ENCODE measurements at regions not wholly inside any gene's neighbourhood (a gene's known extent, or its start where the extent isn't known, plus 50 kb on each side); places are given as distances from the start of the nearest gene placed in this dataset.
"Not testable (repeated sequence)": the region's sequence is repeated elsewhere in the genome, so short reads cannot be mapped to it uniquely, and the experiment has no call there.

DNA sequence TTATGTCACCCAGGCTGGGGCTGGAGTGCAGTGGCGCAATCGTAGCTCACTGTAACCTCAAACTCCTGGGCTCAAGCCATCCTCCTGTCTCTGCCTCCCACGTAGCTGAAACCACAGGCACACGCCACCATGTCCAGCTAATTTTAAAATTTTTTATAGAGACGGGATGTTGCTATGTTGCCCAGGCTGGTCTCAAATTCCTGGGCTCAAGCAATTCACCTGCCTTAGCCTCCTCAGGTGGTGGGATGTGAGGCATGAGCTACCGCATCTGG, 123.2 kb upstream of the PARD3 start:
- H3K4me1 ChIP-seq (ENCODE audit: control insufficient read depth in 3 of 3, insufficient read depth in 2 of 3, low read depth in 1 of 3, low read length in 2 of 3): no peaks in the 10 kb centered on the region
- no peaks in the 10 kb centered on the region for H3K9me3 ChIP-seq (ENCODE audit: control insufficient read depth in 2 of 2, insufficient read depth in 1 of 2, low read depth in 1 of 2, low read length in 1 of 2)
- H3K4me3 ChIP-seq (ENCODE audit: low read depth in 1 of 3, low read length in 3 of 3): no peak overlapping the region
- FAIRE-seq (no peak), DNase-seq (no peak)
- 89 to 92% (median 92%) methylated on average over 6 of the region's 6 CpGs for WGBS, 3 donors
- no peaks in the 10 kb centered on the region for H3K36me3 ChIP-seq (ENCODE audit: control insufficient read depth in 3 of 3, insufficient read depth in 2 of 3, low read depth in 1 of 3, low read length in 3 of 3)
- H3K27me3 ChIP-seq (ENCODE audit: control insufficient read depth in 3 of 3, insufficient read depth in 3 of 3, low read length in 3 of 3): no peaks in the 10 kb centered on the region
- no peak overlapping the region for H3K27ac ChIP-seq (ENCODE audit: low read depth in 1 of 3, low read length in 2 of 3)

DNA sequence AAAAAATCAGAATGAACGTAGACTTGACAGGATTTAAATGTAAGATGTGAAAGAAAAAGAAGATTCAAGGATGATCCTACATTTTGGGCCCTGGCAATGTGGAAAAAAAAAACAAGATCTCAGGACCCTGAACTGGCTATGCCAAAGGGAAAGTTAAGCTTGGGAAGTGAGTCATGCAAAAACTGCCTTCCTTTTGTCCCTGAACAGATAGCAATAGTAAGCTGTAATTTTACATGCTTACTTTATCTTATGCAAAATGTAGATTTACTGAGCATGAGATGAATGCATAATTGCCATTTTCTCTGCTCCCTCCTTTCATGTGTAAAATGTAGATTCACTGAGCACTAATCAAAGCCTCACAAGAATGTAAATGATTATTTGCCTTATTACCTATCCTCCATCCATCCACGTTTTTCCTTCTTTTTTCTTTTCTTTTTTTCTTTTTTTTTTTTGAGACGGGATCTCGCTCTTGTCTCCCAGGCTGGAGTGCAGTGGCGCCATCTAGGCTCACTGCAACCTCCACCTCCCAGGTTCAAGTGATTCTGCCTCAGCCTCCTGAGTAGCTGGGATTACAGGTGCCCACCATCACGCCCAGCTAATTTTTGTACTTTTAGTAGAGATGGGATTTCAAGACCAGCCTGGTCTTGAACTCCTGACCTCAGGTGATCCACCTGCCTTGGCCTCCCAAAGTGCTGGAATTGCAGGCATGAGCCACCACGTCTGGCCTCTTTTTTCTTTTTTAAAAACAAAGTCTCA, 122.7 kb upstream of the PARD3 start:
- H3K27me3 ChIP-seq (ENCODE audit: control insufficient read depth in 3 of 3, insufficient read depth in 3 of 3, low read length in 3 of 3); H3K36me3 ChIP-seq (ENCODE audit: control insufficient read depth in 3 of 3, insufficient read depth in 2 of 3, low read depth in 1 of 3, low read length in 3 of 3); H3K4me1 ChIP-seq (ENCODE audit: control insufficient read depth in 3 of 3, insufficient read depth in 2 of 3, low read depth in 1 of 3, low read length in 2 of 3); FAIRE-seq; H3K27ac ChIP-seq (ENCODE audit: low read depth in 1 of 3, low read length in 2 of 3); DNase-seq; H3K4me3 ChIP-seq (ENCODE audit: low read depth in 1 of 3, low read length in 3 of 3); H3K9me3 ChIP-seq (ENCODE audit: control insufficient read depth in 2 of 2, insufficient read depth in 1 of 2, low read depth in 1 of 2, low read length in 1 of 2): not testable (repeated sequence)
- WGBS, 3 donors: 33 to 47% (median 41%) methylated on average over 7 of the region's 7 CpGs

DNA sequence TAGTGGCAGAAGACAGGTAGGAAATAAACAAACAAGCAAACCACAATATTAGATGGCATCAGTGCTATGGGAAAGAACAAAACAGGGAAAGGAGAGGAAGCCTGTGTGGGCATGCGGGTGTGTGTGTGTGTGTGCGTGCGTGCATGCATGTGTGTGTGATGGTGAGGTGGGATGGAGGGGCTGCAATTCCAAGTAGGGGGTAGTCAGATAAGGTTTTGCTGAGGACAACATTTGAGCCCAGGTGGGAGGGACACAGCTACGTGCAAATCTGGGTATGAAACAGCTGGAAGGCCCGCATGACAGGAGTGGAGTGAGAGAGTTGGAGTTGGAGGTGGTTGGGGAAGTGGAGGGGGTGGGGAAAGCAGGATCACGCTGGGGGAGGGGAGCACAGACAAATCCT, 121.0 kb upstream of the PARD3 start:
- Histone ChIP-seq H3K36me3 (ENCODE audit: control insufficient read depth in 3 of 3, insufficient read depth in 2 of 3, low read depth in 1 of 3, low read length in 3 of 3) (no peaks in the 10 kb centered on the region), H3K4me1 (ENCODE audit: control insufficient read depth in 3 of 3, insufficient read depth in 2 of 3, low read depth in 1 of 3, low read length in 2 of 3) (no peaks in the 10 kb centered on the region), H3K27me3 (ENCODE audit: control insufficient read depth in 3 of 3, insufficient read depth in 3 of 3, low read length in 3 of 3) (no peaks in the 10 kb centered on the region), H3K9me3 (ENCODE audit: control insufficient read depth in 2 of 2, insufficient read depth in 1 of 2, low read depth in 1 of 2, low read length in 1 of 2) (no peaks in the 10 kb centered on the region), H3K4me3 (ENCODE audit: low read depth in 1 of 3, low read length in 3 of 3) (no peak overlapping the region), H3K27ac (ENCODE audit: low read depth in 1 of 3, low read length in 2 of 3) (no peak overlapping the region)
- 78 to 87% (median 85%) methylated on average over 6 of the region's 6 CpGs for WGBS, 3 donors
- DNase-seq (no peak), FAIRE-seq (no peak)

DNA sequence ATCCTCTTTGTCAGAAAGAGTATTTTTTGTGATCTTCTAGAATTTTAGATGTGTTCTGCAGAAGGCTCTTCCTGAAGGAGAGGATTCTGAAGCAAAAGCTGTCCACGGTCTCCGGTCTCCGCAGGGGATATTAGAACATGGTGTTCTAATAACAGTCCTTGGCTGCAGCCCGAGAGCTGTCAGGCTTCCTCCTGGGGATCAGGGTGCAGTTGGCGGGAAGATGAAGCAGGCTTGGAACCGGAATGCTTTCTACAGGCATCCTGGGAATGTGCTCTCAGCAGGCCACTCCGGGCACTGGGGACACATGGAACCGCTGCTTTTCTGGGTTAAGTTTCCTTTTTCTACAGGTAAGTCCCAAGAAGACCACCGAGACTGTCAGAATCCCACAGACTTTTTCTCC, 118.6 kb upstream of the PARD3 start:
- Histone ChIP-seq H3K36me3 (ENCODE audit: control insufficient read depth in 3 of 3, insufficient read depth in 2 of 3, low read depth in 1 of 3, low read length in 3 of 3) (no peaks in the 10 kb centered on the region), H3K27ac (ENCODE audit: low read depth in 1 of 3, low read length in 2 of 3) (no peak overlapping the region), H3K4me1 (ENCODE audit: control insufficient read depth in 3 of 3, insufficient read depth in 2 of 3, low read depth in 1 of 3, low read length in 2 of 3) (no peaks in the 10 kb centered on the region), H3K4me3 (ENCODE audit: low read depth in 1 of 3, low read length in 3 of 3) (no peak overlapping the region), H3K27me3 (ENCODE audit: control insufficient read depth in 3 of 3, insufficient read depth in 3 of 3, low read length in 3 of 3) (no peaks in the 10 kb centered on the region), H3K9me3 (ENCODE audit: control insufficient read depth in 2 of 2, insufficient read depth in 1 of 2, low read depth in 1 of 2, low read length in 1 of 2) (no peaks in the 10 kb centered on the region)
- DNase-seq: no peak
- 58 to 68% (median 62%) methylated on average over 9 of the region's 9 CpGs for whole genome bisulfite sequencing, 3 donors
- FAIRE-seq: no peak

DNA sequence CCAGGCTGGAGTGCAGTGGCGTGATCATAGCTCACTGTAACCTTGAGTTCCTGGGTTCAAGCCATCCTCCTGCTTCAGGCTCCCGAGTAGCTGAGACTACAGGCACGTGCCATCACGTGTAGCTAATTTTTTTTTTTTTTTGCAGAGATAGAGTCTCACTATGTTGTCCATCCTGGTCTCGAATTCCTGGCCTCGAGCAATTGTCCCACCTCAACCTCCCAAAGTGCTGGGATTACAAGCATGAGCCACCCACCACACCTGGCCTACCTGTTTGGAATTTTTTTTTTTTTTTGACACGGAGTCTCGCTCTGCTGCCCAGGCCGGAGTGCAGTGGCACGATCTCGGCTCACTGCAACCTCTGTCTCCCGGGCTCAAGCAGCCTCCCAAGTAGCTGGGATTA, 117.1 kb upstream of the PARD3 start:
- Histone ChIP-seq H3K27ac (ENCODE audit: low read depth in 1 of 3, low read length in 2 of 3) (no peak overlapping the region), H3K4me3 (ENCODE audit: low read depth in 1 of 3, low read length in 3 of 3) (no peak overlapping the region), H3K27me3 (ENCODE audit: control insufficient read depth in 3 of 3, insufficient read depth in 3 of 3, low read length in 3 of 3) (no peaks in the 10 kb centered on the region), H3K4me1 (ENCODE audit: control insufficient read depth in 3 of 3, insufficient read depth in 2 of 3, low read depth in 1 of 3, low read length in 2 of 3) (no peaks in the 10 kb centered on the region), H3K36me3 (ENCODE audit: control insufficient read depth in 3 of 3, insufficient read depth in 2 of 3, low read depth in 1 of 3, low read length in 3 of 3) (no peaks in the 10 kb centered on the region), H3K9me3 (ENCODE audit: control insufficient read depth in 2 of 2, insufficient read depth in 1 of 2, low read depth in 1 of 2, low read length in 1 of 2) (no peaks in the 10 kb centered on the region)
- DNase-seq: no peak
- FAIRE-seq: no peak
- WGBS, 3 donors: 82 to 92% (median 87%) methylated on average over 12 of the region's 12 CpGs

DNA sequence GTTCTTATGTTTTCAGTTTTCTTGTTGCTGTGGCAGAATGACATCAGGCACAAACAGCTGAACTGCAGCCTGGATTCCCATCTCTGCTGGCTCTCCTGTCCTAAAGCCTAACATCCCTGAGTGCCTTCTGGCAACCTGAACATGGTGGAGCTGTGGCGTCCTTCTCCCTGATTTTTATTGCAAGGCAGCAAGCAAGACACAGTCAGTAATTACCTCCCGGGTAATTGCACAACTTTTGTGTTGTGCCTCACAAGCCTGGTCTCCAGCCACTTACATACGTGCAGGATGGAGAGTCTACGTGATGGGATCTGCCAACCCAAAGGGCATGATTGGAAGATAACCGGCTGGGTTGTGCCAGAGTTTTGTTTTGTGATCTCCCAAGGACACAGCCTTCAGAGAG, 116.1 kb upstream of the PARD3 start:
- no peak overlapping the region for H3K27ac ChIP-seq (ENCODE audit: low read depth in 1 of 3, low read length in 2 of 3)
- H3K4me1 ChIP-seq (ENCODE audit: control insufficient read depth in 3 of 3, insufficient read depth in 2 of 3, low read depth in 1 of 3, low read length in 2 of 3): no peaks in the 10 kb centered on the region
- H3K36me3 ChIP-seq (ENCODE audit: control insufficient read depth in 3 of 3, insufficient read depth in 2 of 3, low read depth in 1 of 3, low read length in 3 of 3): no peaks in the 10 kb centered on the region
- no peak overlapping the region for H3K4me3 ChIP-seq (ENCODE audit: low read depth in 1 of 3, low read length in 3 of 3)
- FAIRE-seq (no peak), DNase-seq (no peak)
- H3K9me3 ChIP-seq (ENCODE audit: control insufficient read depth in 2 of 2, insufficient read depth in 1 of 2, low read depth in 1 of 2, low read length in 1 of 2): peaks cover 0 to 2% of the 10 kb centered on the region in 2 donors
- 54 to 76% (median 67%) methylated on average over 5 of the region's 5 CpGs for WGBS, 3 donors
- no peaks in the 10 kb centered on the region for H3K27me3 ChIP-seq (ENCODE audit: control insufficient read depth in 3 of 3, insufficient read depth in 3 of 3, low read length in 3 of 3)

DNA sequence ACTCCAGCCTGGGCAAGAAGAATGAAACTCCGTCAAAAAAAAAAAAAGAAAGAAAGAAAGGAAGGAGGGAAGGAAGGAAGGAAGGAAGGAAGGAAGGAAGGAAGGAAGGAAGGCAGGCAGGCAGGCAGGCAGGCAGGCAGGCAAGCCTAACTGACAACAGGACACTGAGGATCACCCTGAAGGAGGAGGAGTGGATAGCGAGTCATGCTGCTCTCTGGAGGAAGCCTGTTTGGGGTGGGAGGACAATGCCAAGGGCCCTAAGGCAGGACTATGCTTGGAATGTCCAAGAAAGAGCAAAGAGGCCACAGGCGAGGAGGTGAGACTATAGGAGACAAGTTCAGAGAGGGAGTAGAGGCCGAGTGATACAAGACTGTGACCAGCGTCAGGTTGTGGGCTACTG, 107.0 kb upstream of the PARD3 start:
- Histone ChIP-seq H3K4me3 (ENCODE audit: low read depth in 1 of 3, low read length in 3 of 3) (no peak overlapping the region), H3K9me3 (ENCODE audit: control insufficient read depth in 2 of 2, insufficient read depth in 1 of 2, low read depth in 1 of 2, low read length in 1 of 2) (peaks cover 0 to 18% of the 10 kb centered on the region in 2 donors), H3K27ac (ENCODE audit: low read depth in 1 of 3, low read length in 2 of 3) (no peak overlapping the region), H3K4me1 (ENCODE audit: control insufficient read depth in 3 of 3, insufficient read depth in 2 of 3, low read depth in 1 of 3, low read length in 2 of 3) (no peaks in the 10 kb centered on the region), H3K36me3 (ENCODE audit: control insufficient read depth in 3 of 3, insufficient read depth in 2 of 3, low read depth in 1 of 3, low read length in 3 of 3) (no peaks in the 10 kb centered on the region), H3K27me3 (ENCODE audit: control insufficient read depth in 3 of 3, insufficient read depth in 3 of 3, low read length in 3 of 3) (peaks cover 0 to 4% (median 1%) of the 10 kb centered on the region in 3 donors)
- DNase-seq (no peak), FAIRE-seq (no peak)
- 88 to 90% (median 90%) methylated on average over 5 of the region's 5 CpGs for WGBS, 3 donors

DNA sequence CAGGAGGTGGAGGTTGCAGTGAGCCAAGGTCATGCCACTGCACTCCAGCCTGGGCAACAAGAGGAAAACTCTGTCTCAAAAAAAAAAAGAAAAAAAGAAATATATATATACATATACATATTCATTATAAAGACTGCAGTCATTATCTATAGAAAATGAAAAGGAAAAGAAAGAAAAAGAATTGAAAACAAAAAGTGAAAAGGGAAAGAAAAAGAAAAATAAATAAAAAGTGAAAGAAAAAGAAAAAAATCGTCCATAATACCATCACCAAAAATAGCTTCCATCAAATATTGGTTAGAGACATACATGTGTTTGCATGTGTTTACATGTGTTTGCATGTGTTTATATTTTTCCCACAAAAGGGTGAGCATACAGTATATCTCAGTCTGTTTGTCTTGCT, 105.5 kb upstream of the PARD3 start:
- FAIRE-seq: no peak
- 62 to 69% (median 66%) methylated on average over 1 of the region's 1 CpG for WGBS, 3 donors
- no peak for DNase-seq
- peaks cover 0 to 4% (median 1%) of the 10 kb centered on the region in 3 donors for H3K27me3 ChIP-seq (ENCODE audit: control insufficient read depth in 3 of 3, insufficient read depth in 3 of 3, low read length in 3 of 3)
- no peak overlapping the region for H3K4me3 ChIP-seq (ENCODE audit: low read depth in 1 of 3, low read length in 3 of 3)
- no peaks in the 10 kb centered on the region for H3K4me1 ChIP-seq (ENCODE audit: control insufficient read depth in 3 of 3, insufficient read depth in 2 of 3, low read depth in 1 of 3, low read length in 2 of 3)
- no peak overlapping the region for H3K27ac ChIP-seq (ENCODE audit: low read depth in 1 of 3, low read length in 2 of 3)
- H3K36me3 ChIP-seq (ENCODE audit: control insufficient read depth in 3 of 3, insufficient read depth in 2 of 3, low read depth in 1 of 3, low read length in 3 of 3): no peaks in the 10 kb centered on the region
- peaks cover 0 to 14% of the 10 kb centered on the region in 2 donors for H3K9me3 ChIP-seq (ENCODE audit: control insufficient read depth in 2 of 2, insufficient read depth in 1 of 2, low read depth in 1 of 2, low read length in 1 of 2)

DNA sequence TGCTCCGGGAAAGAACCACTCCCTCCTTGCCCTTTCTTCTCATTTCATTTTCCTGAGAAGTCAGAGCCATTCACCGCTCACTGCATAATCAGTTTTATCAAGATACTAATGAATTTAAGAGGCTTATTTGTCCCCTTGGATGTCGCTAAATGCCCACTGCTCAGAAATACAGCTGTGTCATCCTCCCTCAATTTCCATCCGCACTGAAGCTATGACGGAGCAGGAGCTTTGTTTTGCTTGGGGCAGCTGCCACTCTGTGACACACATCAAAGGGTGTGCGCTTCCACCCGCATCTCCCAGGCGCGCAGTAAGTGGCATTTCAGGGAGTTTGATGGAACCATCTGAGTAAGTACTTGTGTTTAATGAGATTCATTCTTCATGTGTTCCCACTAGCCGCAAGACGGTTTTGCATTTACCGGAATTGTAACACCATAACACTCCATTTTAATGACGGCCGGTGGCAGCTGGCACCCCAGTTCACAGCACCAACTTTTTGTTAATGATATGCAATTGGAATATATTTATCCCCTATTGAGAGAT, 103.8 kb upstream of the PARD3 start:
- FAIRE-seq (no peak), DNase-seq (no peak)
- no peak overlapping the region for H3K4me3 ChIP-seq (ENCODE audit: low read depth in 1 of 3, low read length in 3 of 3)
- H3K27ac ChIP-seq (ENCODE audit: low read depth in 1 of 3, low read length in 2 of 3): no peak overlapping the region
- H3K9me3 ChIP-seq (ENCODE audit: control insufficient read depth in 2 of 2, insufficient read depth in 1 of 2, low read depth in 1 of 2, low read length in 1 of 2): peaks cover 0 to 3% of the 10 kb centered on the region in 2 donors
- no peaks in the 10 kb centered on the region for H3K4me1 ChIP-seq (ENCODE audit: control insufficient read depth in 3 of 3, insufficient read depth in 2 of 3, low read depth in 1 of 3, low read length in 2 of 3)
- WGBS, 3 donors: 61 to 72% (median 64%) methylated on average over 14 of the region's 14 CpGs
- H3K27me3 ChIP-seq (ENCODE audit: control insufficient read depth in 3 of 3, insufficient read depth in 3 of 3, low read length in 3 of 3): peaks cover 0 to 4% (median 1%) of the 10 kb centered on the region in 3 donors
- no peaks in the 10 kb centered on the region for H3K36me3 ChIP-seq (ENCODE audit: control insufficient read depth in 3 of 3, insufficient read depth in 2 of 3, low read depth in 1 of 3, low read length in 3 of 3)
